KMS-11 (cell line): ENCODE measurements at regions not wholly inside any gene's neighbourhood (a gene's known extent, or its start where the extent isn't known, plus 50 kb on each side); places are given as distances from the start of the nearest gene placed in this dataset.
A peak's percentile ranks its signal among the peaks of the same experiment; 100 is the strongest.

ENCODE experiments used
- H2AFZ ChIP-seq: fragments of 200-600 bp; sonication (generic); 2 replicates; pipeline ENCODE4 v1.6.1; 2016; ENCODE audit warnings: antibody characterized with exemption, mixed run types, low read depth
- H3K27ac ChIP-seq: fragments of 200-600 bp; sonication (generic); 2 replicates; pipeline ENCODE4 v1.6.1; 2016; ENCODE audit warnings: mild to moderate bottlenecking, mixed run types
- H3K27me3 ChIP-seq: fragments of 200-600 bp; sonication (generic); 2 replicates; pipeline ENCODE4 v1.6.1; 2017; ENCODE audit warnings: mild to moderate bottlenecking, low read depth, mixed run types, moderate library complexity; ENCODE audit not compliant: insufficient read depth
- H3K36me3 ChIP-seq: fragments of 200-600 bp; sonication (generic); 2 replicates; pipeline ENCODE4 v1.6.1; 2017; ENCODE audit warnings: mild to moderate bottlenecking, mixed run types; ENCODE audit not compliant: insufficient read depth
- H3K4me1 ChIP-seq: fragments of 200-600 bp; sonication (generic); 2 replicates; pipeline ENCODE4 v1.6.1; 2016; ENCODE audit warnings: mild to moderate bottlenecking, low read depth, mixed run types; ENCODE audit not compliant: poor library complexity, severe bottlenecking
- H3K4me2 ChIP-seq: fragments of 200-600 bp; sonication (generic); 2 replicates; pipeline ENCODE4 v1.7.0; 2016; ENCODE audit warnings: mild to moderate bottlenecking, mixed run types
- H3K4me3 ChIP-seq: fragments of 200-600 bp; sonication (generic); IDR thresholded peaks from 2 replicates; pipeline ENCODE4 v1.6.1; 2017; ENCODE audit warnings: low read depth, low read length, mixed read lengths; ENCODE audit not compliant: insufficient read depth
- H3K79me2 ChIP-seq: fragments of 200-600 bp; sonication (generic); 2 replicates; pipeline ENCODE4 v1.6.1; 2016; ENCODE audit warnings: low read depth, mixed run types; ENCODE audit not compliant: insufficient read depth
- H3K9ac ChIP-seq: fragments of 200-600 bp; sonication (generic); 2 replicates; pipeline ENCODE4 v1.6.1; 2016; ENCODE audit warnings: mild to moderate bottlenecking, mixed run types
- H4K20me1 ChIP-seq: fragments of 200-600 bp; sonication (generic); 2 replicates; pipeline ENCODE4 v1.6.1; 2016; ENCODE audit warnings: mild to moderate bottlenecking, mixed run types; ENCODE audit not compliant: insufficient read depth
- TF ChIP-seq, protein P1 (sequence below): fragments of 200-600 bp; sonication (generic); conservative IDR thresholded peaks from 2 replicates; pipeline ENCODE4 v1.6.1; 2017; ENCODE audit warnings: low read depth, mild to moderate bottlenecking, antibody characterized with exemption, low read length, moderate library complexity, mixed read lengths

- Histone ChIP-seq H4K20me1 (no peaks in the 10 kb centered on the region), H3K27me3 (no peaks in the 10 kb centered on the region), H3K9ac (no peak overlapping the region), H3K4me2 (no peak overlapping the region), H3K79me2 (no peaks in the 10 kb centered on the region), H2AFZ (no peak overlapping the region), H3K4me3 (no peak overlapping the region), H3K27ac (no peak overlapping the region), H3K4me1 (no peaks in the 10 kb centered on the region), H3K36me3 (no peaks in the 10 kb centered on the region)
- TF ChIP-seq, protein P1, sequence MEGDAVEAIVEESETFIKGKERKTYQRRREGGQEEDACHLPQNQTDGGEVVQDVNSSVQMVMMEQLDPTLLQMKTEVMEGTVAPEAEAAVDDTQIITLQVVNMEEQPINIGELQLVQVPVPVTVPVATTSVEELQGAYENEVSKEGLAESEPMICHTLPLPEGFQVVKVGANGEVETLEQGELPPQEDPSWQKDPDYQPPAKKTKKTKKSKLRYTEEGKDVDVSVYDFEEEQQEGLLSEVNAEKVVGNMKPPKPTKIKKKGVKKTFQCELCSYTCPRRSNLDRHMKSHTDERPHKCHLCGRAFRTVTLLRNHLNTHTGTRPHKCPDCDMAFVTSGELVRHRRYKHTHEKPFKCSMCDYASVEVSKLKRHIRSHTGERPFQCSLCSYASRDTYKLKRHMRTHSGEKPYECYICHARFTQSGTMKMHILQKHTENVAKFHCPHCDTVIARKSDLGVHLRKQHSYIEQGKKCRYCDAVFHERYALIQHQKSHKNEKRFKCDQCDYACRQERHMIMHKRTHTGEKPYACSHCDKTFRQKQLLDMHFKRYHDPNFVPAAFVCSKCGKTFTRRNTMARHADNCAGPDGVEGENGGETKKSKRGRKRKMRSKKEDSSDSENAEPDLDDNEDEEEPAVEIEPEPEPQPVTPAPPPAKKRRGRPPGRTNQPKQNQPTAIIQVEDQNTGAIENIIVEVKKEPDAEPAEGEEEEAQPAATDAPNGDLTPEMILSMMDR: peak; percentile 94
Observed at GRCh38 chr2:76197842-76198448, 487.2 kb upstream of the GCFC2 start.

DNA sequence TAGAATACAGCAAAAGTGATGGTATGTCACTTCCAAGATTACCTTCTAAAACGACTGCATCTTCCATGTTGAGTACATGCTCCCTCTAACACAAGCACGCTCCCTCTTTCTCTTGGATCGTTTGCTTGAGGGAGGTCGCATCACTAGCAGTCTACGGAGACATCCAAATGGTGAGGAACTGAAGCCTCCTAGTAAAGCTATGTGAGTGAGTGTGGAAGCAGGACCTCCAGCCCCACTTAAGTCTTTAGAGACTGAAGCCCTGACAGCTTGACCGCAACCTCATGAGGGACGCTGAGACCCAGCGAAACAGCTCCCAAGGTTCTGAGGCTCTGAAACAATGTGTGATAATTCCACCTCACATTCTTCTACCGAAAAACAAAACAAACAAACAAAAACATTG lies 486.7 kb upstream of the GCFC2 start:
- no peak overlapping the region for H2AFZ ChIP-seq
- no peaks in the 10 kb centered on the region for H3K36me3 ChIP-seq
- no peak overlapping the region for H3K4me3 ChIP-seq
- no peak overlapping the region for H3K27ac ChIP-seq
- H3K4me1 ChIP-seq: no peaks in the 10 kb centered on the region
- no peaks in the 10 kb centered on the region for H3K27me3 ChIP-seq
- H4K20me1 ChIP-seq: no peaks in the 10 kb centered on the region
- TF ChIP-seq, protein P1: no peak
- no peak overlapping the region for H3K9ac ChIP-seq
- H3K79me2 ChIP-seq: no peaks in the 10 kb centered on the region
- no peak overlapping the region for H3K4me2 ChIP-seq

DNA sequence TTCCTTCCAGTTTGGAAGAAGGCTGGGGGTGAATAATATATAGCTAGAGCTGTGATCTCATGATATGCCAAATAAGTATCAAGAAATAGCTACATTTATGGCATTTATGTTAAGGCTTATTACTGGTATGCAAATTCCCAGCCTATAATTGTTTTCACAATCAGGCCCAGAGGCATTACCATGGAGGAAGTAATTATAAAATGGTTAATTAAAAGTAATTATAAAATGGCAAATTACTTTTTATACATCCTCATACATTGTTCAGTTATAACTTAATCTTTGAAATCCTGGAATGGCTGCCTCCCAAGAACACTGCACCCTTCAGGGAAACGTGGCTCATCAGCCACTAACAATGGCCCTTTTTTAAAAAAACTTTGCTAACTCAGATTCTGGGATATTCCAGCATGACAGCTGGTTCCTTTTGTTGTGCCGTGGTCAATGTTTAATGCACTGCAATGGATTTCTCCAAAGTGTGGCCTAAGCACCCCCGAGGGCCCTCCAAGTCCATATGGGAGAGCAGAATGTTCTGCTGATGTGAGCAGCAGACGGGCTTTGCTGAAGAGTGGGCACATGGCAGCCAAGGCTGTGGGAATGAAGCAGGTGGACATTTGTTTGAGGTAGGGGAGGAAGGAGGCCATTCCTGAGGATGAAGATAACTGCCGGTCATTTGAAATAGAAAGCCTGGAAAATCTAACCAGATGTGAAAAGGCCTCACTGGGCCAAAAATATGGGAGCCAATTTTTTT lies 483.5 kb upstream of the GCFC2 start:
- H3K4me2 ChIP-seq: no peak overlapping the region
- no peak overlapping the region for H3K4me3 ChIP-seq
- H3K9ac ChIP-seq: no peak overlapping the region
- H2AFZ ChIP-seq: no peak overlapping the region
- no peak overlapping the region for H3K27ac ChIP-seq
- no peaks in the 10 kb centered on the region for H3K4me1 ChIP-seq
- no peaks in the 10 kb centered on the region for H3K36me3 ChIP-seq
- no peaks in the 10 kb centered on the region for H3K79me2 ChIP-seq
- TF ChIP-seq, protein P1: no peak
- H4K20me1 ChIP-seq: no peaks in the 10 kb centered on the region
- H3K27me3 ChIP-seq: no peaks in the 10 kb centered on the region

GRCh38 chr2:76193089-76193488 lies 482.4 kb upstream of the GCFC2 start:
- H3K27ac ChIP-seq: no peak overlapping the region
- no peaks in the 10 kb centered on the region for H4K20me1 ChIP-seq
- no peak overlapping the region for H2AFZ ChIP-seq
- no peaks in the 10 kb centered on the region for H3K4me1 ChIP-seq
- no peak overlapping the region for H3K9ac ChIP-seq
- H3K4me3 ChIP-seq: no peak overlapping the region
- H3K79me2 ChIP-seq: no peaks in the 10 kb centered on the region
- TF ChIP-seq, protein P1: no peak
- H3K4me2 ChIP-seq: no peak overlapping the region
- H3K27me3 ChIP-seq: no peaks in the 10 kb centered on the region
- H3K36me3 ChIP-seq: no peaks in the 10 kb centered on the region
